Stimulated activated CD8-positive, alpha-beta memory T cell treated with anti-CD3 and anti-CD28 coated beads, Interleukin-4, amount 100 ng/mL, for 1 hour (primary cell): ENCODE measurements at regions not wholly inside any gene's neighbourhood (a gene's known extent, or its start where the extent isn't known, plus 50 kb on each side); places are given as distances from the start of the nearest gene placed in this dataset.

Source experiments
- DNase-seq, 2 donors: peaks; one replicate each; pipeline ENCODE4 v3.0.0-alpha.2; 2020; ENCODE audit warnings: low read depth in 2 of 2, low spot score in 1 of 2

GRCh38 chr15:93497291-93497690, 408.3 kb upstream of the RGMA start:
- DNase-seq = no peak

DNA sequence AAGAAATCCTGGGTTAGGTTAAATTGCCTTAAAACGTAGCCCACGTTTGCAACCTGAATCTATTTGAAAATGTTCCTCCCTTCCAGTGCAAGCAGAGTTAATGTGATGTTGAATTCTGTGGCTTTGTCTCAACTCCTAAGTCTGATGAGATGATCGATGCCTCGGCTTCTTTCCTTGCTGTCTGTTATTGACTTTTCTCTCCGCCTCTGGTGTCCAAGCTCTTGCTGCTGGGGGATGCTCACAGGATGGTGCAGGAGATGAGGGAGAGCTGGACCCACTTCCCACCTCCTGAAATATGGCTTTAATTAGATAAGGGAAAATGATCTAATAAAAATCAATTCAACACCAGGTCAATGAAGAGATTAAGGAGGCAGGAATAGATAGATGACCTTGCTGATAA, 407.9 kb upstream of the RGMA start:
- no peak for DNase-seq

DNA sequence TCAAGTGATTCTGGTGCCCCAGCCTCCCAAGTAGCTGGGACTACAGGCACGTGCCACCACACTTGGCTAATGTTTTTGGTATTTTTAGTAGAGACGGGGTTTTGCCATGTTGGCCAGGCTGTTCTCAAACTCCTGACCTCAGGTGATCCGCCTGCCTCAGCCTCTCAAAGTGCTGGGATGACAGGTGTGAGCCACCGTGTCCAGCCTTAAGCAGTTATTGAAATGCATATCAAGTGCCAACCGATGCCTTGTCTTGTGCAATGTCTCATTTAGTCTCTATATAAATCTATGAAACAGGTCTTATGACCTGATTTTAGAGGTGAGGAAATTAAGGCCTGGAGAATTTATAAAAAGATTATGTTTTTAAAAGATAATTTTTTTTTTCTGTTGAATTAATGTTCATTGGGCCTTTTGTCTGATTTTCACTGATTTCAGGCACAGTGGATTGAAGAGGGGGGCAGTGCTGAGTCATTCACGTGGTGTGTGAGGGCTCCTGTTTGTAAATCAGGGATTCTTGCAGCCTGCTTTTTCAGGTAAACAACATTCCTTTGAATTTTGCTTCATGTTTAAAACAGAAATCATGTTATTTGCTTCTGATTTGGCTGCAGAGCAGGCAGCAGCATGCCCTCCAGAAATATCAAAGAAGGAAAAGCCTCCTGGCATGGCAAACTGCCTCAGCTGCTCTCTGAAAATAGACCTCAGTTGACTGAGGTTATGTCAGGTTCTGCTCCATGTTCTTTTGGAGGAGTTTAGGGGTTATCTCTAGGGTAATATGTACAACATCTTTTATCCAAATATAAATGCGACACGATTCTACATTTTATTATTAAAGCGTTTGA, 407.0 kb upstream of the RGMA start:
- no peak for DNase-seq

- DNase-seq = no peak
These were observed 404.2 kb upstream of the RGMA start for GRCh38 chr15:93493172-93493571.

DNA sequence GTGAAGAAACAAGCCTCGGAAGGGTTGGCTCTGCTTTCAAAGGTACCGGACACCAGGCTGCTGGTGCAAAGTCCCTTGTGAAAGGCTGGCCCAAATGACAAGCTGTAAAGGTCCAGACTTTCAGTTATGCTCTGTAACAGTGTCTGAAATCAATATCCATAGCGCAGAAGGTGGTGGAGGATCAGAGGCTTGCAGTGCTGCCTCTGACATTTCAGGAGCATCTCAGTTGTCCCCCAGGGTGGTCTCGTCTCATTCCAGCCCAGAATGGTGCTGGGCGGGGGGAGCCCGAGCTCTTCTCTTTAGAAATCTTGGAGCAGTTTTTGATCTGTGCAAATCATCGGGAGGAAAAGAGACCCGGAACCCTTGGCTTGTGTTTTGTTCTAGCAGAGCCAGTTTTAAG, 402.3 kb upstream of the RGMA start:
- no peak for DNase-seq

DNA sequence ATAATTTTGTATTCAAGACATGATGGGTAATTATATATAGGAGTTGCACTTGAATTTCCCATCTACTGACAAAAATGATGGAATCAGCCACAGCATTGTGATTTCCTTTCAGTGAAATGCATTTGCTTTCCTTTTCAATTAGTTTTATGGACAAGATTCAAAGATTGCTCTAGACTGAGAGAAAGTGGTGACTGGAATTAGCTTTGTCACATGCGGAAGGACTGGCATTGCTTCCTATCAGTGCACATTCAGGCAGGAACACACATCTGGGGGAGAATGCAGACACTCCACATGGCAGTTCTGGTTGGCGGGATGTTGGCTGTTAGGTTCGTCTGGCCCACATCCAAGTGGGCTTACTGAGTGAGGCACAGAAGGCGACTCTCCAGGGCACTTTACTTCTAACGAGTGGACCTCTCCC, 399.3 kb upstream of the RGMA start:
- no peak for DNase-seq

DNA sequence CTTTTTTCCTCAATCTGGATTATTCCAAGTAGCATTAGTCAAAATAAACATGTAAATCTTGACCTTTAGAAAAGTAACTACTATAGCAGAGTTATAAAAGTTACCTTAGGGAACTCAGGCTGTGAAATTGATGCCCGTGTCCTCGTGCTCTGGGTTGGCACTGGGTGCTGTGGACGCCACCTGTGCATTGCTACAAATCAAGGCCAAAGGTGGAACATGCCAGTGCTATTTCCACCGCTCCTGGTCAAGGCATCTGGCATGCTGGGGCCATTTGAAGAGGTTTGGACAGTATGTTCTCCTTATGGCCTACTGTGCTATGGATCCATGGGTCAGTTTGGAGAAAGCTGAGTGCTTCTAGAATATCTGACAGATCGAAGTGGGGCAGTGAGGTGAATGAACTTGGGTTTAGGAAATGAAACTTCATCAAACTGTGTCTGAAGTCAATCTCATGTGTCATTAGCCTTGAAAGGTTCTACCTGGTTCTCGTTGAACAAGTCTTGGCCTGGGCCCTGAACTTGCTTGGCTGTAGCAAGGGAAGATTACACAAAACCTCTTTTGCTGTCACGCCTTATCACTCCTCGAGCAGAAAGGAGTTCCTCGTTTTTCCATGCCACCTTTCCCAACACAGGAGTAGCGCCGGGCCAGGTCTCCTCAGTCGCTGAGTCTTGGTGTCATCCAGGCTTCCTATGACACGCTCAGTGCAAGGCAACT, 397.6 kb upstream of the RGMA start:
- no peak for DNase-seq

DNA sequence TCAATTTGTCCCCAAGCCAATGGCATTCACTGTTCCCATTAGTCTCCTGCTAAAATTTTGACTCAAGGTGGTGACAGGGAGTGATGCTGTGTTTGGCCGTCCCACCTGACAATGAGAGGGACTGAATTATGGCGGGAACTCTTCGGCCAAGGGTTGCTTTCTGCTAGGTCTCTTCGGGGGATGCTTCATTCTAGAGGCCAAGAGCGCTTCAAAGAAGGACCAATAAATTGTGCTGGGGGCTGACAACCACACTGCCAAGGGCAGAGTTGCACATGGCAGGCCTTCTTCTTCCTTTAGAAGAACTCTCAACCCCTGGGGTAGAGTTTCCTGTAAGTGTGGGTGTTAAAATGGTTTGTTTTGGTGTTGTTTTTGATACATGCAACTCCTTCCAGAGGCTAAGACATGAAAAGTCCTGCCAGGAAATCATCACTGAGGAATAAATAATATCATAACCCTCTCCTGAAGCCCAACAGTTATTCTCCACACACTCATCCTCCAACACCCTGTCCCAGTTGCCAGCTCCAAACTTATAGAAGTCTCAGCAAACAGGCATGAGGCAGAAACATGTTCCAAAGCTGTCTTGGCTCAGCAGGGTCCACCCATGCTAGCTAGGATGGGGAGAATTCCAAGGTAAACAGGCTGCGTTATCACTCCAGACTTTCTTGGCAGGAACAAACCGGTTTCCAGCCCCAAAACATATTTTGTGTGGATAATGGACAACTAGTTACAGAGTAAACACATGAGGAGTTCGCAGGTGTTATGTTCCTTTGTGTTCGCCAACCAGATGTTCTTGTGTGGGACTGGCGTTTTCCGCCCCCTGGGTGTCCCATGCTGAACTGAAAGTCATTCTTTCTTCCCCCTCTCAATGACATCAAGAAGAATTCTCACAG, 396.7 kb upstream of the RGMA start:
- DNase-seq = no peak

GRCh38 chr15:93483923-93484322, 394.9 kb upstream of the RGMA start:
- DNase-seq = no peak

DNA sequence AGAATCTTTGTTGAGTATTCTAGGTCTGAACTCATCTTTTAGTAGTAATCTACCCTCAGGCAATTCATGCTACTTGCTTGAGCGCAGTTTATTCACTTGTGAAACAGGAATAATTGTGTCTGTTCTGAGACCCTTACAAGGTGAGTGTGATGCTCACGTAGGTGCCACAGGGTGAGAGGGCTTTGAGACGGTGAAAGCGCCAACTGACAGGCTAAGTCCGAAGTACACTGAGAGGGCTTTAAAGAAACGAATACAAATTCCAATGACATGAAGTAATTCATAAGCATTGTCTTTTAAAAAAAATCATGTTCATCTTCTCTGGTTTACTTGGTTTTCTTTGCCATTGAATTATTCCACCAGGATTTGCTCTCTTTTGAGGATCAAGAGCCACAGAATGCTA, 393.7 kb upstream of the RGMA start:
- no peak for DNase-seq

GRCh38 chr15:93479715-93480114, 390.7 kb upstream of the RGMA start:
- DNase-seq = no peak

DNA sequence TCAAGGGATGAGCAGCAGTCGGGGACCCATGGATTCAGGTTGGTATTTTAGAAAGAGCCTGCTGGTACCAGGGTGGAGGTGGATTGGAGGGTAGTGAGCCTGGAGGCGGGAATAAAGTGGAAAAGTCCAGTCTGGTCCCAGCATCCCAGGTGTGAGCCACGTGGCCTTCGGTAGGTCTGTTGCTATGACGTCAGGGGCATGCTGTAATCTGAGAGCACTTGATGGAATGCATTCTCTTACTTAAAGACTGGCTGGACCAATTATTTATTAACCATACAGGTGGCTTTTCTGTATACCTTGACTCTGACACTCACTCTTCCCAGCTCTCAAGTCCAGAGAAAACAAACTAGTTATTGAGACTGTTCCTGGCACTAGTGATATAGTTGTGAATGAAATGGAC, 389.9 kb upstream of the RGMA start:
- no peak for DNase-seq

- DNase-seq = no peak
These were observed 388.7 kb upstream of the RGMA start for GRCh38 chr15:93477721-93478120.

- DNase-seq = no peak
These were observed 388.2 kb upstream of the RGMA start for GRCh38 chr15:93477188-93477587.

- no peak for DNase-seq
These were observed 387.6 kb upstream of the RGMA start for GRCh38 chr15:93476491-93477177.

DNA sequence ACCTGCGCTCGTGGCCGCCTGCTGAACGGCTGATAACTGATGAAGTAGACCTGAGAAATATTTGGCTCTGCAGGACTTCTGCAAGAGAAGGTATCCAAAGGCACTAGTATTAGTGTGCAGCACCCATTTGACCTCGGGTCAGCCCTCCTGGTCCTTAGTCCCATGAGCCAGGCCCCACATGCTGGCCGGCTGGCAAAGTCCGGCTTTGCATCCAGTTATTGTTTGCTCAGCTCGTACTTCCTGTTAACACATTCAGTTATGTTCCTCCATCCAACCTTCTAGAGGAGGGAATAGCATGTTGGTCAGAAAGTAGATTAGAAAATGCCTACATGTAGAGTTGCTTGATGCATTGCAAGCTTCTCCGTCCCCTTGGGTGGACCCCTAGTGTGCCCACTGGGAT, 385.7 kb upstream of the RGMA start:
- DNase-seq = no peak

- DNase-seq = no peak
These were observed 381.0 kb upstream of the RGMA start for GRCh38 chr15:93469994-93470393.

GRCh38 chr15:93467337-93467736, 378.3 kb upstream of the RGMA start:
- DNase-seq = no peak

- DNase-seq = no peak
These were observed 377.4 kb upstream of the RGMA start for GRCh38 chr15:93466380-93466779.

DNA sequence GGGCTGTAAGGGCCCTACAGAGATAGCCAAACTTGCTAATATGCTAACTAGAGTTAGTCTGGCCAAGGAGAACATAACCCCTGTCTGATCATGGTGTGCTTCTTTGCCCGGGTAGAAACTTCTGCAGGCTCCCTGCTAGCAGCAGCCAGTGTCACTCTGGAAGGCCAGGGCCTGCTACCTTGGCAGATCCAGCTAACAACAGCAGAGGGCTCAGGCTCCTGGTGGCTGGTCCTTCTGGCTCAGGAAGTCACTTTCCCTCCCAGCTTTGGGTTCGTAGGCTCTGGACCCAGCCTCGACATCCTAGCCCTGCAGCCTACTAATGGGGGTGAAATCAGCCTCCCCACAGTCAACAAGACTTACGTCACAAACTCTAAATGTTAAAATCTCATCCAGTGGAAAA, 373.7 kb upstream of the RGMA start:
- DNase-seq = no peak

DNA sequence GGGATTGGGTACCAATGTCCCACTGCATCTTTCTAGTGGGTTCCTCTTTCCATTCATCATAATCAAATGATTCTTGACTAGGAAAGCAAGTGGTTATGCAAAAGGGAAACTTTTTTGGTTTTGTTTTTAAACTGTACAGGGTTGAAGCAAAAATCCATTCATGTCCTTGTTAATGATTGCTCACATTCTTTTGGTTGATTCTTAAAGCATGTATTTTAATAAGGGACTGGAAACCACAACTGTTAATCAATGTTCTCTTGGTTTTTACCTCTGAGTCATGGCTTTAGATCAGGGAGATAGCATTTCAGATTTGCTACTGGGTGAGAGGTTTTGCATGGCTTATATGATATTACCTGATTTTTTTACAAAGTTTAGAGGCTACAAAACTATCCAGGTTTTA, 371.7 kb upstream of the RGMA start:
- no peak for DNase-seq
